HCT116 (cell line): ENCODE measurements at regions not wholly inside any gene's neighbourhood (a gene's known extent, or its start where the extent isn't known, plus 50 kb on each side); places are given as distances from the start of the nearest gene placed in this dataset.

Experiments used
- EGR1 ChIP-seq: IDR thresholded peaks from 2 replicates; pipeline ENCODE4 v1.6.1; 2012; ENCODE audit warnings: low read depth
- EZH2 ChIP-seq: fragments of 200-600 bp; sonication (generic); IDR thresholded peaks from 2 replicates; pipeline ENCODE4 v1.6.1; 2017; ENCODE audit warnings: antibody characterized with exemption, mixed run types
- JUND ChIP-seq: IDR thresholded peaks from 2 replicates; pipeline ENCODE4 v1.6.1; 2012
- POLR2A ChIP-seq: IDR thresholded peaks from 2 replicates; pipeline ENCODE4 v1.7.0; 2011; ENCODE audit warnings: borderline replicate concordance; ENCODE audit not compliant: insufficient read depth, insufficient read length; ENCODE audit errors: extremely low read depth
- POLR2AphosphoS5 ChIP-seq: IDR thresholded peaks from 2 replicates; pipeline ENCODE4 v1.6.1; 2011; ENCODE audit warnings: mild to moderate bottlenecking, low read depth, low read length, moderate library complexity
- RAD21 ChIP-seq: IDR thresholded peaks from 2 replicates; pipeline ENCODE4 v1.6.1; 2012; ENCODE audit warnings: low read depth, mild to moderate bottlenecking
- SP1 ChIP-seq: IDR thresholded peaks from 2 replicates; pipeline ENCODE4 v1.6.1; 2012; ENCODE audit warnings: low read depth
- YY1 ChIP-seq: IDR thresholded peaks from 2 replicates; pipeline ENCODE4 v1.6.1; 2011; ENCODE audit warnings: low read length, low read depth, moderate library complexity, mild to moderate bottlenecking; ENCODE audit not compliant: insufficient replicate concordance; ENCODE audit errors: extremely low read depth
- TF ChIP-seq, protein P1 (sequence below), 3 experiments: fragments of 200-600 bp in 1 of 3; sonication (generic) in 1 of 3; IDR thresholded peaks in 2 of 3; conservative IDR thresholded peaks in 1 of 3; 2 replicates each; pipeline ENCODE4 v1.5.1; 2012 to 2017; ENCODE audit warnings: low read depth in 2 of 3, low read length in 2 of 3, antibody characterized with exemption in 1 of 3, borderline replicate concordance in 1 of 3, control low read depth in 1 of 3, mild to moderate bottlenecking in 1 of 3, mixed read lengths in 1 of 3, mixed run types in 1 of 3, moderate library complexity in 1 of 3; ENCODE audit not compliant: insufficient read depth in 1 of 3
- TF ChIP-seq, protein P2 (sequence below): IDR thresholded peaks from 2 replicates; pipeline ENCODE4 v1.6.1; 2012; ENCODE audit warnings: low read depth
- TF ChIP-seq, protein P3 (sequence below): IDR thresholded peaks from 2 replicates; pipeline ENCODE4 v1.6.1; 2011; ENCODE audit warnings: mild to moderate bottlenecking, low read length, moderate library complexity; ENCODE audit not compliant: insufficient replicate concordance; ENCODE audit errors: extremely low read depth
- TF ChIP-seq, protein P4 (sequence below): IDR thresholded peaks from 2 replicates; pipeline ENCODE4 v1.6.1; 2012

DNA sequence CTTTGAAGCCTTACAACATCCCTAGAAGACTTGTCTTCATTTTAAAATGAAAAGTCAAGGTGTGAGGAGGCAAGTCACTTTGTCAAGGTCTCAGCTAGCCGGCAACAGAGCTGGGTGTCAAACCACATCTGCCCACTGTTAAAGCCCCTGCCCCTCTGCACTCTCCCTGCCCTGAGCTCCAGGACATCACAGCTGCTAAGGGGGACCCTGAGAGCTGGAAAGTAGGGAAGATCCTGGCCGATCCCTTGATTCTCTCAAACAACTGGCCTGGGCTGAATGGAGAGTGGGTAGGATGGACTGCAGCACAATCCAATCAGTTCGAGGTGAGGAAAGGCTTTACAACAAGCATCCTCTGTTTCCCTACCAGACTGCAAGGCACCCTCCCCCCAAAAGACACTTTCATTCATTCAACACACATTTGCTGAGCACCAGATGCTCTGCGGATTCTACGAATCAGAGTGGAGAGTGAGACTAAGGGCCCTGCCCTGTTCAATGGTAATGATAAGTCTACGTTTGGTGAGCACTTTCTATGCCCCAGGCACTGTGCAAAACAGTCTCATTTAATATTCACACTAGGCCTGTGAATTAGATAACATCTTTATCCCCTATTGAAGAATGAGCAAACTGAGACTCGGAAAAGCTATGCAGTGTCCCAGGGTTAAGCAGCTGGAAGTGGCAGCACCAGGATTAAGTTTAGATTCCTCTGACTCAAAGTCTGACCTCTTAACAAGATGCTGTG is 148.1 kb downstream of the HERPUD2 start:
- no peak for TF ChIP-seq POLR2A
- TF ChIP-seq, protein P1, sequence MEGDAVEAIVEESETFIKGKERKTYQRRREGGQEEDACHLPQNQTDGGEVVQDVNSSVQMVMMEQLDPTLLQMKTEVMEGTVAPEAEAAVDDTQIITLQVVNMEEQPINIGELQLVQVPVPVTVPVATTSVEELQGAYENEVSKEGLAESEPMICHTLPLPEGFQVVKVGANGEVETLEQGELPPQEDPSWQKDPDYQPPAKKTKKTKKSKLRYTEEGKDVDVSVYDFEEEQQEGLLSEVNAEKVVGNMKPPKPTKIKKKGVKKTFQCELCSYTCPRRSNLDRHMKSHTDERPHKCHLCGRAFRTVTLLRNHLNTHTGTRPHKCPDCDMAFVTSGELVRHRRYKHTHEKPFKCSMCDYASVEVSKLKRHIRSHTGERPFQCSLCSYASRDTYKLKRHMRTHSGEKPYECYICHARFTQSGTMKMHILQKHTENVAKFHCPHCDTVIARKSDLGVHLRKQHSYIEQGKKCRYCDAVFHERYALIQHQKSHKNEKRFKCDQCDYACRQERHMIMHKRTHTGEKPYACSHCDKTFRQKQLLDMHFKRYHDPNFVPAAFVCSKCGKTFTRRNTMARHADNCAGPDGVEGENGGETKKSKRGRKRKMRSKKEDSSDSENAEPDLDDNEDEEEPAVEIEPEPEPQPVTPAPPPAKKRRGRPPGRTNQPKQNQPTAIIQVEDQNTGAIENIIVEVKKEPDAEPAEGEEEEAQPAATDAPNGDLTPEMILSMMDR (IDR thresholded peaks at IDR 0.05 in 2 of 3, conservative IDR thresholded peaks at IDR 0.05 in 1 of 3; ENCODE audit: borderline replicate concordance in 1 of 3, insufficient read depth in 1 of 3, low read depth in 2 of 3, low read length in 2 of 3) = no peak
- TF ChIP-seq, protein P2, sequence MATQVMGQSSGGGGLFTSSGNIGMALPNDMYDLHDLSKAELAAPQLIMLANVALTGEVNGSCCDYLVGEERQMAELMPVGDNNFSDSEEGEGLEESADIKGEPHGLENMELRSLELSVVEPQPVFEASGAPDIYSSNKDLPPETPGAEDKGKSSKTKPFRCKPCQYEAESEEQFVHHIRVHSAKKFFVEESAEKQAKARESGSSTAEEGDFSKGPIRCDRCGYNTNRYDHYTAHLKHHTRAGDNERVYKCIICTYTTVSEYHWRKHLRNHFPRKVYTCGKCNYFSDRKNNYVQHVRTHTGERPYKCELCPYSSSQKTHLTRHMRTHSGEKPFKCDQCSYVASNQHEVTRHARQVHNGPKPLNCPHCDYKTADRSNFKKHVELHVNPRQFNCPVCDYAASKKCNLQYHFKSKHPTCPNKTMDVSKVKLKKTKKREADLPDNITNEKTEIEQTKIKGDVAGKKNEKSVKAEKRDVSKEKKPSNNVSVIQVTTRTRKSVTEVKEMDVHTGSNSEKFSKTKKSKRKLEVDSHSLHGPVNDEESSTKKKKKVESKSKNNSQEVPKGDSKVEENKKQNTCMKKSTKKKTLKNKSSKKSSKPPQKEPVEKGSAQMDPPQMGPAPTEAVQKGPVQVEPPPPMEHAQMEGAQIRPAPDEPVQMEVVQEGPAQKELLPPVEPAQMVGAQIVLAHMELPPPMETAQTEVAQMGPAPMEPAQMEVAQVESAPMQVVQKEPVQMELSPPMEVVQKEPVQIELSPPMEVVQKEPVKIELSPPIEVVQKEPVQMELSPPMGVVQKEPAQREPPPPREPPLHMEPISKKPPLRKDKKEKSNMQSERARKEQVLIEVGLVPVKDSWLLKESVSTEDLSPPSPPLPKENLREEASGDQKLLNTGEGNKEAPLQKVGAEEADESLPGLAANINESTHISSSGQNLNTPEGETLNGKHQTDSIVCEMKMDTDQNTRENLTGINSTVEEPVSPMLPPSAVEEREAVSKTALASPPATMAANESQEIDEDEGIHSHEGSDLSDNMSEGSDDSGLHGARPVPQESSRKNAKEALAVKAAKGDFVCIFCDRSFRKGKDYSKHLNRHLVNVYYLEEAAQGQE = no peak
- TF ChIP-seq JUND = no peak
- TF ChIP-seq EZH2 = no peak
- TF ChIP-seq RAD21 = no peak
- no peak for TF ChIP-seq POLR2AphosphoS5
- TF ChIP-seq, protein P3, sequence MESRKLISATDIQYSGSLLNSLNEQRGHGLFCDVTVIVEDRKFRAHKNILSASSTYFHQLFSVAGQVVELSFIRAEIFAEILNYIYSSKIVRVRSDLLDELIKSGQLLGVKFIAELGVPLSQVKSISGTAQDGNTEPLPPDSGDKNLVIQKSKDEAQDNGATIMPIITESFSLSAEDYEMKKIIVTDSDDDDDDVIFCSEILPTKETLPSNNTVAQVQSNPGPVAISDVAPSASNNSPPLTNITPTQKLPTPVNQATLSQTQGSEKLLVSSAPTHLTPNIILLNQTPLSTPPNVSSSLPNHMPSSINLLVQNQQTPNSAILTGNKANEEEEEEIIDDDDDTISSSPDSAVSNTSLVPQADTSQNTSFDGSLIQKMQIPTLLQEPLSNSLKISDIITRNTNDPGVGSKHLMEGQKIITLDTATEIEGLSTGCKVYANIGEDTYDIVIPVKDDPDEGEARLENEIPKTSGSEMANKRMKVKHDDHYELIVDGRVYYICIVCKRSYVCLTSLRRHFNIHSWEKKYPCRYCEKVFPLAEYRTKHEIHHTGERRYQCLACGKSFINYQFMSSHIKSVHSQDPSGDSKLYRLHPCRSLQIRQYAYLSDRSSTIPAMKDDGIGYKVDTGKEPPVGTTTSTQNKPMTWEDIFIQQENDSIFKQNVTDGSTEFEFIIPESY = no peak
- TF ChIP-seq EGR1 = no peak
- TF ChIP-seq YY1 = no peak
- TF ChIP-seq, protein P4, sequence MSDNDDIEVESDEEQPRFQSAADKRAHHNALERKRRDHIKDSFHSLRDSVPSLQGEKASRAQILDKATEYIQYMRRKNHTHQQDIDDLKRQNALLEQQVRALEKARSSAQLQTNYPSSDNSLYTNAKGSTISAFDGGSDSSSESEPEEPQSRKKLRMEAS = no peak
- TF ChIP-seq SP1 = no peak
